Omental fat pad (tissue), 3 donors: ENCODE measurements at regions not wholly inside any gene's neighbourhood (a gene's known extent, or its start where the extent isn't known, plus 50 kb on each side); places are given as distances from the start of the nearest gene placed in this dataset.
"Not testable (repeated sequence)": the region's sequence is repeated elsewhere in the genome, so short reads cannot be mapped to it uniquely, and the experiment has no call there.

Experiments
- ATAC-seq: fragments of 150-250 bp; one replicate; pipeline ENCODE4 v1.9.1; 2016; ENCODE audit warnings: mild to moderate bottlenecking, moderate library complexity; ENCODE audit not compliant: low FRiP score
- DNase-seq: peaks from one replicate; pipeline ENCODE4 v3.0.0-alpha.2; 2019; ENCODE audit warnings: low spot score
- CTCF ChIP-seq, 3 donors: fragments of 450-650 bp; IDR thresholded peaks; one replicate each; pipeline ENCODE4 v1.5.1; 2016 to 2017; ENCODE audit warnings: antibody characterized with exemption in 3 of 3, mild to moderate bottlenecking in 3 of 3, moderate library complexity in 2 of 3

- peak; percentile 62 for DNase-seq
- ATAC-seq: not testable (repeated sequence)
These were observed 323.5 kb downstream of the KLF13 start for GRCh38 chr15:31650055-31650701.

- not testable (repeated sequence) for ATAC-seq
These were observed 330.3 kb downstream of the KLF13 start for GRCh38 chr15:31656915-31657314.

GRCh38 chr15:31660816-31661215 lies 334.2 kb downstream of the KLF13 start:
- no peak for TF ChIP-seq CTCF (IDR thresholded peaks at IDR 0.05)
- ATAC-seq: no peak

More at GRCh38 chr15:31656915-31657314, 330.3 kb downstream of the KLF13 start:
- not testable (repeated sequence) for DNase-seq

GRCh38 chr15:31665732-31666131 lies 339.1 kb downstream of the KLF13 start:
- not testable (repeated sequence) for ATAC-seq, DNase-seq

More at GRCh38 chr15:31660816-31661215, 334.2 kb downstream of the KLF13 start:
- no peak for DNase-seq

GRCh38 chr15:31669158-31669908 lies 342.7 kb downstream of the KLF13 start:
- not testable (repeated sequence) for DNase-seq, ATAC-seq

GRCh38 chr15:31673263-31673662 lies 346.6 kb downstream of the KLF13 start:
- ATAC-seq, DNase-seq: not testable (repeated sequence)

- not testable (repeated sequence) for DNase-seq, ATAC-seq
These were observed 348.6 kb upstream of the CHRNA7 start for GRCh38 chr15:31681529-31682259.

GRCh38 chr15:31687088-31687487 lies 343.2 kb upstream of the CHRNA7 start:
- not testable (repeated sequence) for ATAC-seq, DNase-seq

GRCh38 chr15:31696509-31696908 lies 333.8 kb upstream of the CHRNA7 start:
- not testable (repeated sequence) for DNase-seq, ATAC-seq

GRCh38 chr15:31705076-31705678 lies 325.1 kb upstream of the CHRNA7 start:
- not testable (repeated sequence) for ATAC-seq, DNase-seq

GRCh38 chr15:31707944-31708702 lies 322.2 kb upstream of the CHRNA7 start:
- not testable (repeated sequence) for DNase-seq, ATAC-seq

GRCh38 chr15:31708703-31709327 lies 321.5 kb upstream of the CHRNA7 start:
- not testable (repeated sequence) for ATAC-seq, DNase-seq

GRCh38 chr15:31709479-31709878 lies 320.8 kb upstream of the CHRNA7 start:
- DNase-seq, ATAC-seq: not testable (repeated sequence)

GRCh38 chr15:31710806-31711205 lies 319.5 kb upstream of the CHRNA7 start:
- DNase-seq, ATAC-seq: not testable (repeated sequence)

- not testable (repeated sequence) for ATAC-seq
These were observed 315.1 kb upstream of the CHRNA7 start for GRCh38 chr15:31715208-31715607.

GRCh38 chr15:31718625-31719024 lies 311.7 kb upstream of the CHRNA7 start:
- not testable (repeated sequence) for DNase-seq, ATAC-seq

More at GRCh38 chr15:31715208-31715607, 315.1 kb upstream of the CHRNA7 start:
- not testable (repeated sequence) for DNase-seq
